IMR-90 (cell line): ENCODE measurements at regions not wholly inside any gene's neighbourhood (a gene's known extent, or its start where the extent isn't known, plus 50 kb on each side); places are given as distances from the start of the nearest gene placed in this dataset.

Source experiments
- MAZ ChIP-seq: IDR thresholded peaks from 2 replicates; pipeline ENCODE4 v1.6.1; 2012; ENCODE audit warnings: low read depth, mild to moderate bottlenecking, low read length, improper control_type of control experiment, moderate library complexity, borderline replicate concordance
- POLR2A ChIP-seq: IDR thresholded peaks from 2 replicates; pipeline ENCODE4 v1.6.1; 2012; ENCODE audit warnings: mild to moderate bottlenecking, low read depth, low read length
- RAD21 ChIP-seq: IDR thresholded peaks from 2 replicates; pipeline ENCODE4 v1.6.1; 2012; ENCODE audit warnings: low read length, improper control_type of control experiment
- RFX5 ChIP-seq: IDR thresholded peaks from 2 replicates; pipeline ENCODE4 v1.8.0; 2012; ENCODE audit warnings: low read depth, mild to moderate bottlenecking, low read length, moderate library complexity
- TF ChIP-seq, protein P1 (sequence below): conservative IDR thresholded peaks from 2 replicates; pipeline ENCODE4 v1.5.1; 2012; ENCODE audit warnings: mild to moderate bottlenecking, low read depth, low read length, improper control_type of control experiment

DNA sequence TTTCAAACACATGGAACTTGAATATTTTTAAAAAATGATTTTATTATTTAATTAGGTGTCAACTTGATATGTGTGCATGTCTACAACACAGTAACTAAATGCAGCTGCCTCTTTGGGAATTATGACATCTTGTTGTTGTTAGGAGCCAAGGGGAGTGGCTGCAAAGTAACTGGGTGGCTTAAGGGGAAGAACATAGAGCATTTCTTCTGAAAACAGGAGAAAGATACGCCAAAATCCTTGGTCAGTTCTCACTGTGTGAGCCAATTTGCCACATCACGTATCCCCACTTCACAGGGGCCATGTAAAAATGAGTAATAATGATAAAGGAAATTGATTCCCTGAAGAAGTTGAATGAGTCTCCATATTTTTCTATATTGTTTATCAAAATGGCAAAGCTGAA is 309.8 kb upstream of the COL3A1 start:
- TF ChIP-seq, protein P1, sequence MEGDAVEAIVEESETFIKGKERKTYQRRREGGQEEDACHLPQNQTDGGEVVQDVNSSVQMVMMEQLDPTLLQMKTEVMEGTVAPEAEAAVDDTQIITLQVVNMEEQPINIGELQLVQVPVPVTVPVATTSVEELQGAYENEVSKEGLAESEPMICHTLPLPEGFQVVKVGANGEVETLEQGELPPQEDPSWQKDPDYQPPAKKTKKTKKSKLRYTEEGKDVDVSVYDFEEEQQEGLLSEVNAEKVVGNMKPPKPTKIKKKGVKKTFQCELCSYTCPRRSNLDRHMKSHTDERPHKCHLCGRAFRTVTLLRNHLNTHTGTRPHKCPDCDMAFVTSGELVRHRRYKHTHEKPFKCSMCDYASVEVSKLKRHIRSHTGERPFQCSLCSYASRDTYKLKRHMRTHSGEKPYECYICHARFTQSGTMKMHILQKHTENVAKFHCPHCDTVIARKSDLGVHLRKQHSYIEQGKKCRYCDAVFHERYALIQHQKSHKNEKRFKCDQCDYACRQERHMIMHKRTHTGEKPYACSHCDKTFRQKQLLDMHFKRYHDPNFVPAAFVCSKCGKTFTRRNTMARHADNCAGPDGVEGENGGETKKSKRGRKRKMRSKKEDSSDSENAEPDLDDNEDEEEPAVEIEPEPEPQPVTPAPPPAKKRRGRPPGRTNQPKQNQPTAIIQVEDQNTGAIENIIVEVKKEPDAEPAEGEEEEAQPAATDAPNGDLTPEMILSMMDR, result no peak
- TF ChIP-seq POLR2A (no peak), RFX5 (no peak), MAZ (no peak), RAD21 (no peak)
